HEK293 (cell line): ENCODE measurements at regions not wholly inside any gene's neighbourhood (a gene's known extent, or its start where the extent isn't known, plus 50 kb on each side); places are given as distances from the start of the nearest gene placed in this dataset.

ENCODE experiments used
- ZNF433 ChIP-seq: fragments of 450-650 bp; formaldehyde crosslinking; IDR thresholded peaks from 2 replicates; pipeline ENCODE4 v1.5.1; 2016; ENCODE audit warnings: missing biosample characterization, missing genetic modification characterization, low read depth
- TF ChIP-seq, protein P1 (sequence below): fragments of 450-650 bp; formaldehyde crosslinking; IDR thresholded peaks from 2 replicates; pipeline ENCODE4 v1.5.1; 2016; ENCODE audit warnings: missing biosample characterization, missing genetic modification characterization

DNA sequence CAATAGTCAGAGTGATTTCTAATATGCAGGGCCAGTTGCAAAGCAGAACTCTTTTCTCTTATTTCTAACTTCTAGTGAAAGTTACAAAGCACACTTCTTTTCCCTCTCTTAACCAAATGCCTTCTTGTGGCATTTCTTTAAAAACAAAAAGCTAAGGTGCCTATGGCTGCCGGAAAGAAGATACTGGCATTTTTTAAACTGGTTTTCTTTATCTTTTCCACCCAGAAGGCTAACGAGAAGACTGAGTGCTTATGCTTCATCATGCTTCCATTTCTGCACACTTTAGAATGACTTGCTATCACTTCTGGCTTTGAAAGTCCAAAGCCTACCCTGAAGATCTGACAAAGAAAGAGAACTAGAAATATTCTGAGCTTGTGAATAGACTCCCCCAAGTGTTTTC is 141.3 kb downstream of the P2RY1 start:
- TF ChIP-seq ZNF433 (tag by site-specific recombination): no peak
- TF ChIP-seq, protein P1, sequence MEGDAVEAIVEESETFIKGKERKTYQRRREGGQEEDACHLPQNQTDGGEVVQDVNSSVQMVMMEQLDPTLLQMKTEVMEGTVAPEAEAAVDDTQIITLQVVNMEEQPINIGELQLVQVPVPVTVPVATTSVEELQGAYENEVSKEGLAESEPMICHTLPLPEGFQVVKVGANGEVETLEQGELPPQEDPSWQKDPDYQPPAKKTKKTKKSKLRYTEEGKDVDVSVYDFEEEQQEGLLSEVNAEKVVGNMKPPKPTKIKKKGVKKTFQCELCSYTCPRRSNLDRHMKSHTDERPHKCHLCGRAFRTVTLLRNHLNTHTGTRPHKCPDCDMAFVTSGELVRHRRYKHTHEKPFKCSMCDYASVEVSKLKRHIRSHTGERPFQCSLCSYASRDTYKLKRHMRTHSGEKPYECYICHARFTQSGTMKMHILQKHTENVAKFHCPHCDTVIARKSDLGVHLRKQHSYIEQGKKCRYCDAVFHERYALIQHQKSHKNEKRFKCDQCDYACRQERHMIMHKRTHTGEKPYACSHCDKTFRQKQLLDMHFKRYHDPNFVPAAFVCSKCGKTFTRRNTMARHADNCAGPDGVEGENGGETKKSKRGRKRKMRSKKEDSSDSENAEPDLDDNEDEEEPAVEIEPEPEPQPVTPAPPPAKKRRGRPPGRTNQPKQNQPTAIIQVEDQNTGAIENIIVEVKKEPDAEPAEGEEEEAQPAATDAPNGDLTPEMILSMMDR: no peak
